H9 (cell line): ENCODE measurements at regions not wholly inside any gene's neighbourhood (a gene's known extent, or its start where the extent isn't known, plus 50 kb on each side); places are given as distances from the start of the nearest gene placed in this dataset.

Experiments
- DNase-seq: peaks from one replicate; pipeline ENCODE4 v3.0.0-alpha.2; 2017
- H2AFZ ChIP-seq: one replicate; pipeline ENCODE4 v1.6.1; 2013; ENCODE audit warnings: mild to moderate bottlenecking, low read length, control low read depth, moderate library complexity
- H2AK5ac ChIP-seq: 2 replicates; pipeline ENCODE4 v1.6.1; 2013; ENCODE audit warnings: low read length, control low read depth, mixed read lengths; ENCODE audit not compliant: insufficient read length
- H2BK120ac ChIP-seq: one replicate; pipeline ENCODE4 v1.6.1; 2013; ENCODE audit warnings: low read depth, mild to moderate bottlenecking, low read length, control low read depth, inconsistent platforms; ENCODE audit not compliant: poor library complexity, severe bottlenecking
- H2BK12ac ChIP-seq: 2 replicates; pipeline ENCODE4 v1.6.1; 2013; ENCODE audit warnings: low read length, control low read depth, mixed read lengths, low read depth; ENCODE audit not compliant: insufficient read length
- H2BK15ac ChIP-seq: 2 replicates; pipeline ENCODE4 v1.6.1; 2013; ENCODE audit warnings: low read depth, low read length, control low read depth
- H2BK20ac ChIP-seq: one replicate; pipeline ENCODE4 v1.6.1; 2013; ENCODE audit warnings: low read depth, mild to moderate bottlenecking, low read length, control low read depth, inconsistent platforms; ENCODE audit not compliant: poor library complexity, severe bottlenecking
- H2BK5ac ChIP-seq: 2 replicates; pipeline ENCODE4 v1.6.1; 2013; ENCODE audit warnings: low read length, control low read depth, mixed read lengths; ENCODE audit not compliant: insufficient read length
- H3K14ac ChIP-seq: 2 replicates; pipeline ENCODE4 v1.6.1; 2013; ENCODE audit warnings: low read length, control low read depth; ENCODE audit not compliant: insufficient read depth
- H3K18ac ChIP-seq: 2 replicates; pipeline ENCODE4 v1.6.1; 2013; ENCODE audit warnings: low read depth, mild to moderate bottlenecking, mixed read lengths, low read length, control low read depth; ENCODE audit not compliant: insufficient read length
- H3K23ac ChIP-seq: 2 replicates; pipeline ENCODE4 v1.6.1; 2013; ENCODE audit warnings: low read length, control low read depth, mixed read lengths, low read depth; ENCODE audit not compliant: insufficient read length
- H3K23me2 ChIP-seq: 2 replicates; pipeline ENCODE4 v1.6.1; 2013; ENCODE audit warnings: low read depth, mild to moderate bottlenecking, mixed read lengths, low read length, control low read depth; ENCODE audit not compliant: insufficient read length, poor library complexity, severe bottlenecking
- H3K27ac ChIP-seq: 2 replicates; pipeline ENCODE4 v1.5.1; 2013; ENCODE audit warnings: low read length, control low read depth, mixed read lengths, low read depth; ENCODE audit not compliant: insufficient read length
- H3K27me3 ChIP-seq: 2 replicates; pipeline ENCODE4 v1.6.1; 2013; ENCODE audit warnings: low read length, control low read depth, inconsistent platforms; ENCODE audit not compliant: insufficient read depth
- H3K4ac ChIP-seq: 2 replicates; pipeline ENCODE4 v1.6.1; 2013; ENCODE audit warnings: low read depth, mild to moderate bottlenecking, control low read depth, inconsistent platforms, low read length, moderate library complexity
- H3K4me1 ChIP-seq: 2 replicates; pipeline ENCODE4 v1.6.1; 2013; ENCODE audit warnings: low read length, control low read depth, inconsistent platforms; ENCODE audit not compliant: insufficient read depth
- H3K4me2 ChIP-seq: 2 replicates; pipeline ENCODE4 v1.6.1; 2013; ENCODE audit warnings: low read length, control low read depth, mixed read lengths; ENCODE audit not compliant: insufficient read length, insufficient read depth
- H3K56ac ChIP-seq: 2 replicates; pipeline ENCODE4 v1.6.1; 2013; ENCODE audit warnings: low read depth, mild to moderate bottlenecking, mixed read lengths, low read length, control low read depth; ENCODE audit not compliant: insufficient read length
- H3K79me1 ChIP-seq: 2 replicates; pipeline ENCODE4 v1.6.1; 2013; ENCODE audit warnings: low read depth, mild to moderate bottlenecking, moderate library complexity, low read length, control low read depth, inconsistent platforms; ENCODE audit not compliant: insufficient read depth, poor library complexity, severe bottlenecking
- H3K79me2 ChIP-seq: 2 replicates; pipeline ENCODE4 v1.6.1; 2013; ENCODE audit warnings: low read length, control low read depth, inconsistent platforms; ENCODE audit not compliant: insufficient read depth
- H3K9ac ChIP-seq: 2 replicates; pipeline ENCODE4 v1.6.1; 2013; ENCODE audit warnings: low read length, control low read depth, mixed read lengths; ENCODE audit not compliant: insufficient read length; ENCODE audit errors: extremely low read depth
- H3K9me3 ChIP-seq: one replicate; pipeline ENCODE4 v1.6.1; 2013; ENCODE audit warnings: low read depth, low read length, inconsistent platforms; ENCODE audit not compliant: control insufficient read depth
- H3T11ph ChIP-seq: one replicate; pipeline ENCODE4 v1.6.1; 2013; ENCODE audit warnings: mild to moderate bottlenecking, low read length, control low read depth, inconsistent platforms
- H4K20me1 ChIP-seq: one replicate; pipeline ENCODE4 v1.6.1; 2013; ENCODE audit not compliant: control insufficient read depth, insufficient read length, insufficient read depth
- H4K5ac ChIP-seq: 2 replicates; pipeline ENCODE4 v1.6.1; 2013; ENCODE audit warnings: low read depth, mild to moderate bottlenecking, mixed read lengths, low read length, control low read depth; ENCODE audit not compliant: insufficient read length
- H4K8ac ChIP-seq: replicated peaks from 2 replicates; pipeline ENCODE4 v1.6.1; 2013; ENCODE audit warnings: low read length, control low read depth, mixed read lengths, low read depth; ENCODE audit not compliant: insufficient read length
- H4K91ac ChIP-seq: 2 replicates; pipeline ENCODE4 v1.6.1; 2013; ENCODE audit warnings: low read depth, mild to moderate bottlenecking, moderate library complexity, mixed read lengths, low read length, control low read depth; ENCODE audit not compliant: insufficient read length
- H3K27ac Mint-ChIP-seq, 3 experiments: 2 replicates in 2 of 3; 3 replicates in 1 of 3; pipeline ENCODE4 v1.8.0; 2020 to 2021; ENCODE audit warnings: mixed read lengths in 3 of 3, mild to moderate bottlenecking in 1 of 3, moderate library complexity in 1 of 3
- H3K27me3 Mint-ChIP-seq: 2 replicates; pipeline ENCODE4 v1.8.0; 2021; ENCODE audit warnings: low read depth, mild to moderate bottlenecking, moderate library complexity, mixed read lengths
- H3K36me3 Mint-ChIP-seq, 3 experiments: 2 replicates in 2 of 3; 3 replicates in 1 of 3; pipeline ENCODE4 v1.8.0; 2020 to 2021; ENCODE audit warnings: low read depth in 3 of 3, mixed read lengths in 3 of 3; ENCODE audit not compliant: insufficient read depth in 1 of 3
- H3K4me1 Mint-ChIP-seq, 2 experiments: 2 replicates each; pipeline ENCODE4 v1.8.0; 2020; ENCODE audit warnings: mixed read lengths in 2 of 2
- H3K4me3 Mint-ChIP-seq, 2 experiments: 2 replicates in 1 of 2; 3 replicates in 1 of 2; pipeline ENCODE4 v1.8.0; 2020 to 2021; ENCODE audit warnings: mild to moderate bottlenecking in 2 of 2, mixed read lengths in 2 of 2, moderate library complexity in 1 of 2
- H3K9me3 Mint-ChIP-seq, 2 experiments: 2 replicates in 1 of 2; 3 replicates in 1 of 2; pipeline ENCODE4 v1.8.0; 2020; ENCODE audit warnings: mild to moderate bottlenecking in 2 of 2, mixed read lengths in 2 of 2, moderate library complexity in 1 of 2
- CTCF ChIP-seq: fragments of 200-600 bp; sonication (generic); conservative IDR thresholded peaks from 3 replicates; pipeline ENCODE4 v1.8.0; 2021; ENCODE audit warnings: antibody characterized with exemption, mild to moderate bottlenecking
- WGBS: extraction: QIAGEN DNeasy Blood & Tissue Kit; methylation state at CpG from one replicate; pipeline ENCODE4 v1.1.7; 2013; ENCODE audit warnings: missing lambda C conversion rate, low lambda C conversion rate, mixed read lengths; ENCODE audit not compliant: insufficient read length; ENCODE audit errors: extremely low coverage; 5-methylcytosine and 5-hydroxymethylcytosine counted together

DNA sequence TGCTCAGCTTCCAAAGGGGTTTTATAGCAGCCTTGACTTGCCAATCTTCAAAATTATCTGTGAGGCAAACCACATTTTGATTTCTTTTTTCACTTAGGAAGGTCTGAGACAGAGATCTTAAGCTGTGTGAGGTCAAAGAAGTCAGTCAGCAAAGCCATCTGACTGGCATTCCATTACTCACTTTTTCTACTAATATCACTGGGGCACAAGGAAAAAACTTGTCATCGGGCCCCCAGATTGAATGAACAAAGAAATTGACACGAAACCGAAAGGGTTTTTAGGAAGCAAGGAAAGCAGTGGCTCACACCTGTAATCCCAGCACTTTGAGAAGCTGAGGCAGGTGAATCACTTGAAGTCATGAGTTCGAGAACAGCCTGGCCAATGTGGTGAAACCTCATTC, 78.5 kb upstream of the FRMD4A start:
- no peaks in the 10 kb centered on the region for H3K23me2 ChIP-seq
- H3K9ac ChIP-seq = no peak overlapping the region
- Mint-ChIP-seq H3K27ac (peak overlapping the region in 1 of 3 experiments; percentile 14; a peak in 1 of 7 replicates), H3K9me3 (no peaks in the 10 kb centered on the region), H3K4me1 (peaks cover 14 to 29% of the 10 kb centered on the region in 2 experiments), H3K4me3 (no peak overlapping the region), H3K36me3 (no peaks in the 10 kb centered on the region), H3K27me3 (no peaks in the 10 kb centered on the region)
- no peak overlapping the region for H3K27ac ChIP-seq
- H3K27me3 ChIP-seq = no peaks in the 10 kb centered on the region
- no peaks in the 10 kb centered on the region for H3K9me3 ChIP-seq
- no peak overlapping the region for H3K56ac ChIP-seq
- no peak overlapping the region for H2BK15ac ChIP-seq
- H3K4me2 ChIP-seq = no peak overlapping the region
- H2BK20ac ChIP-seq = no peak overlapping the region
- no peak overlapping the region for H3K18ac ChIP-seq
- H2AK5ac ChIP-seq = no peak overlapping the region
- no peak overlapping the region for H3K14ac ChIP-seq
- no peak overlapping the region for H3T11ph ChIP-seq
- no peak overlapping the region for H3K4ac ChIP-seq
- no peaks in the 10 kb centered on the region for H4K20me1 ChIP-seq
- WGBS = no CpG with 5 or more reads among the region's 4 CpGs
- H4K91ac ChIP-seq = no peak overlapping the region
- H4K8ac ChIP-seq = no peak overlapping the region
- H4K5ac ChIP-seq = no peak overlapping the region
- no peak for TF ChIP-seq CTCF
- H3K79me2 ChIP-seq = no peaks in the 10 kb centered on the region
- no peaks in the 10 kb centered on the region for H3K4me1 ChIP-seq
- no peak overlapping the region for H3K23ac ChIP-seq
- DNase-seq = no peak
- no peak overlapping the region for H2BK120ac ChIP-seq
- no peak overlapping the region for H2BK12ac ChIP-seq
- H2BK5ac ChIP-seq = no peak overlapping the region
- H2AFZ ChIP-seq = no peak overlapping the region
- no peaks in the 10 kb centered on the region for H3K79me1 ChIP-seq
